ENCODE measurements at regions not wholly inside any gene's neighbourhood (a gene's known extent, or its start where the extent isn't known, plus 50 kb on each side); places are given as distances from the start of the nearest gene placed in this dataset.

- no peaks in the 10 kb centered on the region for H3K79me2 ChIP-seq (ENCODE audit: control insufficient read depth, insufficient read depth, low read length)
- no peaks in the 10 kb centered on the region for H3K4me1 ChIP-seq (ENCODE audit: control insufficient read depth, extremely low read depth, insufficient read depth, low read length)
- H3K4me3 ChIP-seq (ENCODE audit: control insufficient read depth in 2 of 3, extremely low read depth in 1 of 3, insufficient read depth in 2 of 3, low read depth in 1 of 3, low read length in 3 of 3) = no peak overlapping the region
- H3K27ac ChIP-seq (ENCODE audit: control insufficient read depth, insufficient read depth, low read length) = no peak overlapping the region
- H3K9me3 ChIP-seq (ENCODE audit: control insufficient read depth, low read depth, low read length) = no peaks in the 10 kb centered on the region
- no peaks in the 10 kb centered on the region for H3K27me3 ChIP-seq (ENCODE audit: control insufficient read depth, extremely low read depth, insufficient read depth, low read length)
- dilution Hi-C loops (cut with MboI; ENCODE audit: extremely low pct_ligation_motif_present, low sequenced_read_pairs) = no loop called here
- H4K20me1 ChIP-seq (ENCODE audit: control insufficient read depth, extremely low read depth, insufficient read depth, low read length) = no peaks in the 10 kb centered on the region
- FAIRE-seq (no peak), DNase-seq (ENCODE audit: low read depth, low spot score) (no peak)
- no peaks in the 10 kb centered on the region for H3K9me1 ChIP-seq (ENCODE audit: control insufficient read depth, extremely low read depth, insufficient read depth, low read length)
- H3K36me3 ChIP-seq (ENCODE audit: control insufficient read depth in 2 of 2, extremely low read depth in 1 of 2, insufficient read depth in 2 of 2, low read length in 2 of 2) = no peaks in the 10 kb centered on the region
- no peak overlapping the region for H3K9ac ChIP-seq (ENCODE audit: control insufficient read depth, extremely low read depth, insufficient read depth, low read length)
- no peak for TF ChIP-seq CTCF (optimal IDR thresholded peaks at IDR 0.05 in 1 of 3, IDR thresholded peaks at IDR 0.05 in 1 of 3, conservative IDR thresholded peaks at IDR 0.05 in 1 of 3; ENCODE audit: extremely low read depth in 1 of 3, insufficient read depth in 2 of 3, low read length in 3 of 3)
- TF ChIP-seq EZH2 (IDR thresholded peaks at IDR 0.05; ENCODE audit: low read length) = no peak
- H2AFZ ChIP-seq (ENCODE audit: control insufficient read depth, low read length) = no peak overlapping the region
- no peak overlapping the region for H3K4me2 ChIP-seq (ENCODE audit: control insufficient read depth, extremely low read depth, insufficient read depth, low read depth, low read length)
These were observed 49.9 kb upstream of the GALR1 start for GRCh38 chr18:77199707-77200106.
